Lung (tissue), 11 donors: ENCODE measurements at regions not wholly inside any gene's neighbourhood (a gene's known extent, or its start where the extent isn't known, plus 50 kb on each side); places are given as distances from the start of the nearest gene placed in this dataset.

Experiments
- ATAC-seq: fragments of 200-7000 bp; cut with Tn5 transposase; one replicate; pipeline ENCODE4 v1.9.1; 2020; ENCODE audit warnings: moderate number of reproducible peaks; ENCODE audit not compliant: insufficient read depth, low FRiP score
- DNase-seq, 3 donors: peaks; one replicate each; pipeline ENCODE4 v3.0.0-alpha.2; 2013 to 2017
- H3K27ac ChIP-seq, 2 donors: one replicate each; pipeline ENCODE4 v1.5.1; 2013; ENCODE audit warnings: mild to moderate bottlenecking in 2 of 2, moderate library complexity in 2 of 2, control low read depth in 1 of 2, inconsistent platforms in 1 of 2, low read depth in 1 of 2, low read length in 1 of 2
- H3K27me3 ChIP-seq, 3 donors: one replicate each; pipeline ENCODE4 v1.5.1; 2013; ENCODE audit warnings: low read length in 2 of 3; ENCODE audit not compliant: control insufficient read depth in 3 of 3, insufficient read depth in 3 of 3
- H3K36me3 ChIP-seq, 4 donors: one replicate each; pipeline ENCODE4 v1.5.1; 2013; ENCODE audit warnings: low read length in 4 of 4, mild to moderate bottlenecking in 1 of 4, moderate library complexity in 1 of 4; ENCODE audit not compliant: control insufficient read depth in 4 of 4, insufficient read depth in 4 of 4
- H3K4me1 ChIP-seq, 5 donors: one replicate each; pipeline ENCODE4 v1.5.1; 2013; ENCODE audit warnings: low read length in 5 of 5, mild to moderate bottlenecking in 2 of 5, moderate library complexity in 1 of 5; ENCODE audit not compliant: control insufficient read depth in 5 of 5, insufficient read depth in 5 of 5
- H3K4me3 ChIP-seq: one replicate; pipeline ENCODE4 v1.5.1; 2013; ENCODE audit warnings: mild to moderate bottlenecking, control low read depth, moderate library complexity
- H3K9ac ChIP-seq, 2 donors: one replicate each; pipeline ENCODE4 v1.5.1; 2013; ENCODE audit warnings: low read length in 2 of 2, control low read depth in 1 of 2; ENCODE audit not compliant: insufficient read depth in 1 of 2
- H3K9me3 ChIP-seq, 4 donors: one replicate each; pipeline ENCODE4 v1.5.1; 2013; ENCODE audit warnings: low read length in 3 of 4, mild to moderate bottlenecking in 1 of 4, moderate library complexity in 1 of 4; ENCODE audit not compliant: control insufficient read depth in 4 of 4, insufficient read depth in 3 of 4
- WGBS, 2 donors: extraction: QIAGEN DNeasy Blood & Tissue Kit; methylation state at CpG; one replicate each; pipeline ENCODE4 v1.1.7; 2013; 5-methylcytosine and 5-hydroxymethylcytosine counted together
- TF ChIP-seq, protein P1 (sequence below): IDR thresholded peaks from 2 replicates; pipeline ENCODE4 v1.5.1; 2012; ENCODE audit warnings: mild to moderate bottlenecking; ENCODE audit errors: control extremely low read depth, extremely low read depth
- donor health status: control.
- donor health status: control.
- donor health status: Bipolar disorder and iron deficiency.
- donor health status: healthy.
- donor health status: DM: yes; HTN: yes; CAD: no.

- no peak overlapping the region for H3K9ac ChIP-seq
- no peak for ATAC-seq
- H3K4me3 ChIP-seq, result no peak overlapping the region
- no peaks in the 10 kb centered on the region for H3K36me3 ChIP-seq
- DNase-seq, result no peak
- no peak overlapping the region for H3K27ac ChIP-seq
- 55 to 65% methylated on average over 5 of the region's 5 CpGs for whole genome bisulfite sequencing, 2 donors
- H3K4me1 ChIP-seq, result no peaks in the 10 kb centered on the region
- TF ChIP-seq, protein P1, sequence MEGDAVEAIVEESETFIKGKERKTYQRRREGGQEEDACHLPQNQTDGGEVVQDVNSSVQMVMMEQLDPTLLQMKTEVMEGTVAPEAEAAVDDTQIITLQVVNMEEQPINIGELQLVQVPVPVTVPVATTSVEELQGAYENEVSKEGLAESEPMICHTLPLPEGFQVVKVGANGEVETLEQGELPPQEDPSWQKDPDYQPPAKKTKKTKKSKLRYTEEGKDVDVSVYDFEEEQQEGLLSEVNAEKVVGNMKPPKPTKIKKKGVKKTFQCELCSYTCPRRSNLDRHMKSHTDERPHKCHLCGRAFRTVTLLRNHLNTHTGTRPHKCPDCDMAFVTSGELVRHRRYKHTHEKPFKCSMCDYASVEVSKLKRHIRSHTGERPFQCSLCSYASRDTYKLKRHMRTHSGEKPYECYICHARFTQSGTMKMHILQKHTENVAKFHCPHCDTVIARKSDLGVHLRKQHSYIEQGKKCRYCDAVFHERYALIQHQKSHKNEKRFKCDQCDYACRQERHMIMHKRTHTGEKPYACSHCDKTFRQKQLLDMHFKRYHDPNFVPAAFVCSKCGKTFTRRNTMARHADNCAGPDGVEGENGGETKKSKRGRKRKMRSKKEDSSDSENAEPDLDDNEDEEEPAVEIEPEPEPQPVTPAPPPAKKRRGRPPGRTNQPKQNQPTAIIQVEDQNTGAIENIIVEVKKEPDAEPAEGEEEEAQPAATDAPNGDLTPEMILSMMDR, result no peak
- H3K27me3 ChIP-seq, result no peaks in the 10 kb centered on the region
- peaks cover 0 to 7% (median 0%) of the 10 kb centered on the region in 4 donors for H3K9me3 ChIP-seq
Observed at GRCh38 chr5:6176102-6176693, 202.1 kb downstream of the MED10 start.

GRCh38 chr5:6175172-6175854 lies 203.0 kb downstream of the MED10 start:
- Histone ChIP-seq H3K9ac (no peak overlapping the region), H3K36me3 (no peaks in the 10 kb centered on the region), H3K4me1 (no peaks in the 10 kb centered on the region), H3K27ac (no peak overlapping the region), H3K9me3 (peaks cover 0 to 5% (median 0%) of the 10 kb centered on the region in 4 donors), H3K27me3 (no peaks in the 10 kb centered on the region), H3K4me3 (no peak overlapping the region)
- WGBS, 2 donors, result 80 to 87% methylated on average over 6 of the region's 6 CpGs
- no peak for ATAC-seq
- TF ChIP-seq, protein P1, result no peak
- DNase-seq, result no peak

DNA sequence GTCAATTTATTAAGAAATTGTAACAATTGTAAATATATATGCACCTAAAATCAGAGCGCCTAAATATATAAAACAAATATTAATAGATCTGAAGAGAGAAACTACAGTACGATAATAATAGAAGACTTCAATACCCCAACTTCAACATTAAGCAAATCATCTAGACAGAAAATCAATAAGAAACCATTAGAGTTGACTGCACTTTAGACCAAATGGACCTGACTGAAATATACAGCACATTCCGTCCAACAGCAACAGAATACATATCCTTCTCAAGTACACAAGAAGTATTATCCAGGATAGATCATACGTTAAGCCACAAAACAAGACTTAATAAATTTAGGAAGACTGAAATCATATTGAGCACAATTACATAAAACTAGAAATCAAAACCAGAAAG lies 208.7 kb downstream of the MED10 start:
- no peak for ATAC-seq
- Histone ChIP-seq H3K27ac (no peak overlapping the region), H3K36me3 (no peaks in the 10 kb centered on the region), H3K4me1 (no peaks in the 10 kb centered on the region), H3K9me3 (no peaks in the 10 kb centered on the region), H3K27me3 (no peaks in the 10 kb centered on the region), H3K4me3 (no peak overlapping the region), H3K9ac (no peak overlapping the region)
- WGBS, 2 donors, result 72 to 74% methylated on average over 4 of the region's 4 CpGs
- DNase-seq, result no peak
- TF ChIP-seq, protein P1, result no peak
